Cardiac fibroblast (primary cell): ENCODE measurements at regions not wholly inside any gene's neighbourhood (a gene's known extent, or its start where the extent isn't known, plus 50 kb on each side); places are given as distances from the start of the nearest gene placed in this dataset.

Experiments
- DNase-seq, 2 donors: peaks; one replicate each; pipeline versions ENCODE4 v3.0.0 to v3.0.0-alpha.2; 2010; ENCODE audit warnings: low read depth in 2 of 2
- H3K4me3 ChIP-seq, 2 donors: replicated peaks in 1 of 2; 1 replicate in 1 of 2; 2 replicates in 1 of 2; pipeline ENCODE4 v1.5.1; 2011; ENCODE audit warnings: low read depth in 2 of 2, low read length in 2 of 2, mild to moderate bottlenecking in 2 of 2, moderate library complexity in 1 of 2
- TF ChIP-seq, protein P1 (sequence below): IDR thresholded peaks from one replicate; pipeline ENCODE4 v1.5.1; 2011; ENCODE audit warnings: low read depth, mild to moderate bottlenecking, low read length, inconsistent platforms

DNA sequence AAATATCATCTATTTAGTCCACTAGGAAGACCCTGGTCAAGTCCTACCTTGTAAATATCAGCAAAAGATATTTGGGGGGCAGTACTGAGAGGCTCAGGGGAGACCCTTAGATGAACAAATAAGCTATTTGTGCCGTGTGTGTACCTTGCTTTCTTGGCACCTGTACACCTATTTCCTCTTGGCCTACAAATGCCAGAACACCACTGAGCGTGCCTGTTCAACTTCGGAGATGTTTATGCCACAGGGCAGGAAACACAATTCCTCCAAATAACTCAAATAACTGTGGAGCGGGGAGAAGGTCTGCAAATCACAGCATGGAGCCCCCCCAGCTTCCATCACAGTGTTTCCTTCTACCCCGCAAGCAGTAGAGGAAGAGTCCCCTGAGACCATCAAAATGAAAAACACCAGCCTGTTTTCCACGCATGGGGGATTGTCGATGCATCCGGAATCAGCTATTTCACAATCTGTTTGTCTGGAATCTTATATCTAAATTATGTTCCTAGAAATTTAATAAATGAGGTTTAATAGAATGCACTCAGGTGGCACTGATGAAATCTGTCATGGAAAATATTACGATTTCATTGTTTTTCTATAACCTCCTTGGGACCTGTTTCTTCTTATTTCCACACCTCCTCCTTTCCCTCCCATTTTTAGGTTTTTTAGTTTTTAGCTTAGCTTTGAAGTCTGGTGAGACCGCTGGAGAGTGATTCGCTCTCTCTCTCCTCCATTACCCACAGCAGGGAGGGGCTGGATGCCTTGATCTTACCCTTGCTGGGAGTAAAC lies 254.0 kb upstream of the SRRM4 start:
- DNase-seq: no peak
- H3K4me3 ChIP-seq: no peak overlapping the region
- TF ChIP-seq, protein P1, sequence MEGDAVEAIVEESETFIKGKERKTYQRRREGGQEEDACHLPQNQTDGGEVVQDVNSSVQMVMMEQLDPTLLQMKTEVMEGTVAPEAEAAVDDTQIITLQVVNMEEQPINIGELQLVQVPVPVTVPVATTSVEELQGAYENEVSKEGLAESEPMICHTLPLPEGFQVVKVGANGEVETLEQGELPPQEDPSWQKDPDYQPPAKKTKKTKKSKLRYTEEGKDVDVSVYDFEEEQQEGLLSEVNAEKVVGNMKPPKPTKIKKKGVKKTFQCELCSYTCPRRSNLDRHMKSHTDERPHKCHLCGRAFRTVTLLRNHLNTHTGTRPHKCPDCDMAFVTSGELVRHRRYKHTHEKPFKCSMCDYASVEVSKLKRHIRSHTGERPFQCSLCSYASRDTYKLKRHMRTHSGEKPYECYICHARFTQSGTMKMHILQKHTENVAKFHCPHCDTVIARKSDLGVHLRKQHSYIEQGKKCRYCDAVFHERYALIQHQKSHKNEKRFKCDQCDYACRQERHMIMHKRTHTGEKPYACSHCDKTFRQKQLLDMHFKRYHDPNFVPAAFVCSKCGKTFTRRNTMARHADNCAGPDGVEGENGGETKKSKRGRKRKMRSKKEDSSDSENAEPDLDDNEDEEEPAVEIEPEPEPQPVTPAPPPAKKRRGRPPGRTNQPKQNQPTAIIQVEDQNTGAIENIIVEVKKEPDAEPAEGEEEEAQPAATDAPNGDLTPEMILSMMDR: no peak

DNA sequence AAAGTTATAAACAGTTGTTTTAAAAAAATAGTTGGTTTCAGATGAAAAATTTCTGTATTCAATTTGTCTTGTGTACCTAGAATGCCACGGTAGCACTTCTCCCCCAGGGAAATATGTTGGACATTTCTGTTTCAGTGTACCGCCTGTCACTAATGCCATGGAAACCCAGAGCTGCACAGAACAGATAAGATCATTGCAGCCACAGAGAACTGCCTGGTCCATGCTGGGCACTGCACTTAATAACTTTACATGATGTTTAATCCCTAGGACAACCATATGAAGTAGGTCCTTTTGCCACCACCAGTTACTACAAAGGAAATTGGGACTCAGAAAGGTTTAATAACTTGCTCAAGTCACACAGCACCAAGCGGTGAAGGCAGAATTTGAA lies 253.4 kb upstream of the SRRM4 start:
- H3K4me3 ChIP-seq: no peak overlapping the region
- TF ChIP-seq, protein P1: no peak
- DNase-seq: no peak

DNA sequence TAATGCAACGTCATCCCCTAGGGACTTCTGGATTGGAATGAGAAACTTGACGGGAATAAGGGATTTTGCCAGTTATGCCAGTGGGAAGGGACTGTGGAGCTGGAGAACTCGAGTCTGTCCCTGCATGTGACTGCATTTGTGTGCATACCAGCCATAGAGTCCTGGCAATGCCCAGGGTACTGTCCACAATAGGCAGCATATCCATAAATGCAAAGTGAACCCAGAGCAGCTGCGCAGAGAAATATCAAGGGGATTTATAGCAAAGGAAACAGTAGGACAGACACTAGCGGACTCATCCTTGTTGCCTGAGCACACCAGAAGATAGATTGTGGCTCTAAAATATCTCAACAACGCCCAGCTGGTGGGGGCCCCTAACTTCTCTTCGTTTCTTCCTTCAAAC lies 247.1 kb upstream of the SRRM4 start:
- H3K4me3 ChIP-seq: no peak overlapping the region
- TF ChIP-seq, protein P1: no peak
- no peak for DNase-seq

DNA sequence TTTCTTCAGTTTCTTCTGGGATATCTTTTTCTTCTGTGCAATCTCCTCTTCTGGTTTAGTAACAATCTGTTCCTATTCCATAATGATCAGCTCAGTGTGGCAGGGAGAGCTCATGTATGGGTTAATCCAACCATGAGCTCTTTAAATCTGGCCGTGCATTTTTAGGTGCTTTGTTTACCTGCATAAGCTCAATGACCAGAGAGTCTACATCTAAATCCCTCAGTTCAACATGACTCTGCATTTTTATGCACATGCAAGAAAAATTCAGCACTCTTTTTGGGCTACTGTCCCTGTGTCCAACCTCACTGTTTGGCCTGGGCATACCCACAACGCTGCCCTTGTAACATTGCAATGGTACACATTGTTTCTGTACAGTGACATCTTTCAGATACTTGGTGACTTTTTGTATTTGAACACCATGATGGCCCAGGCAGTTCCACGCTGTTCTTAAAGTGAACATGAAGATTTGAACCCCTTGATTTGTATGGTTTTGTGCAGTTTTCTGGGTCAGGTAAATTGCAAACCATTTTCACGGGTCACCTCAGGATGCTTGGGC lies 243.3 kb upstream of the SRRM4 start:
- H3K4me3 ChIP-seq: no peak overlapping the region
- DNase-seq: no peak
- TF ChIP-seq, protein P1: no peak

DNA sequence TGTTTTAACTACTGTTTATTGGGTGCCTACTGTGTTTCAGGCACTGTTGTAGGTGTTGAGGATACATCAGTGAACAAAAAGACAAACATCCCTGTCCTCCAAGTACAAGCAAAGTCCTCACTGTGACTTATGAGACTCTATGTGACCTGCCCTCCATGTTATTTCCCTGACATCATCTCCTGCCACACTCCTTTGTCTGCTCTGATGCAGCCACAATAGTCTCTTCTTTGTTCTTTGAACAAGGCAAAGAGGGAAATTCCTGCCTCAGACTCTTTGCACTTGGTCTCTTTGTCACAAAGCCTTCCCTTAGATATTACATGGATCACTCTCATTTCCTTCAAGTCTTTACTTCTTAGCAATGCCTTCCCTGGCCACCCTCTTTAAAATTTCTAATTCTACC lies 240.1 kb upstream of the SRRM4 start:
- no peak for DNase-seq
- TF ChIP-seq, protein P1: no peak
- no peak overlapping the region for H3K4me3 ChIP-seq

DNA sequence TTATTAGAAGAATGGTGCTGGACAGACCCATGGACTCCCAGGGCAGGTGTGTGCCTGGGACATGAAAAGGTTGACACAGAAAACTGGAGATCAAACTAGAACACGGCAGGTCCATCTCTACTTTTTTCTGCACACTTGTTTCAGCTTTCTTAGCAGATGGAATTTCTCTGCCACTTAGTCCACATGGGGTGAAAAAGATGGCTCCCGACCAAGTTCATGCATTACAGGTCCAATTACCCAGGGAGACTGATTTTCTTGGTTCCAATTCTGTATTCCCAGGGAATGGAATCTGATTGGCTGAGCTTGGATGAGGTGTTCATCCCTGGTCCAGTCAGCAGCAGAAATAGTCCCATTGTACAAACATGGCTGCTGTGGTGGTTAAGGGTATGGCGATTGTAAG lies 238.9 kb upstream of the SRRM4 start:
- TF ChIP-seq, protein P1: no peak
- H3K4me3 ChIP-seq: no peak overlapping the region
- no peak for DNase-seq
